AG09319 (cell line): ENCODE measurements at regions not wholly inside any gene's neighbourhood (a gene's known extent, or its start where the extent isn't known, plus 50 kb on each side); places are given as distances from the start of the nearest gene placed in this dataset.

Experiments
- DNase-seq: peaks from one replicate; pipeline ENCODE4 v3.0.0-alpha.2; 2010; ENCODE audit warnings: low read depth; ENCODE audit errors: extremely low read depth
- CTCF ChIP-seq: IDR thresholded peaks from 2 replicates; pipeline ENCODE4 v1.5.1; 2011; ENCODE audit warnings: low read depth, mild to moderate bottlenecking, inconsistent platforms, low read length, moderate library complexity

GRCh38 chr3:148202386-148202785, 495.3 kb upstream of the AGTR1 start:
- DNase-seq, result no peak
- TF ChIP-seq CTCF, result no peak

GRCh38 chr3:148203297-148204010, 494.2 kb upstream of the AGTR1 start:
- TF ChIP-seq CTCF, result no peak
- DNase-seq, result no peak

GRCh38 chr3:148204131-148204530, 493.6 kb upstream of the AGTR1 start:
- no peak for DNase-seq
- TF ChIP-seq CTCF, result no peak

- no peak for TF ChIP-seq CTCF
- no peak for DNase-seq
Measured at GRCh38 chr3:148205977-148206376, 491.7 kb upstream of the AGTR1 start.

GRCh38 chr3:148206446-148206845, 491.3 kb upstream of the AGTR1 start:
- no peak for DNase-seq
- no peak for TF ChIP-seq CTCF

- TF ChIP-seq CTCF, result no peak
- no peak for DNase-seq
Measured at GRCh38 chr3:148208975-148209374, 488.7 kb upstream of the AGTR1 start.

- no peak for TF ChIP-seq CTCF
- DNase-seq, result no peak
Measured at GRCh38 chr3:148211725-148212124, 486.0 kb upstream of the AGTR1 start.
